ENCODE measurements at regions not wholly inside any gene's neighbourhood (a gene's known extent, or its start where the extent isn't known, plus 50 kb on each side); places are given as distances from the start of the nearest gene placed in this dataset.
"Not testable (repeated sequence)": the region's sequence is repeated elsewhere in the genome, so short reads cannot be mapped to it uniquely, and the experiment has no call there.

DNA sequence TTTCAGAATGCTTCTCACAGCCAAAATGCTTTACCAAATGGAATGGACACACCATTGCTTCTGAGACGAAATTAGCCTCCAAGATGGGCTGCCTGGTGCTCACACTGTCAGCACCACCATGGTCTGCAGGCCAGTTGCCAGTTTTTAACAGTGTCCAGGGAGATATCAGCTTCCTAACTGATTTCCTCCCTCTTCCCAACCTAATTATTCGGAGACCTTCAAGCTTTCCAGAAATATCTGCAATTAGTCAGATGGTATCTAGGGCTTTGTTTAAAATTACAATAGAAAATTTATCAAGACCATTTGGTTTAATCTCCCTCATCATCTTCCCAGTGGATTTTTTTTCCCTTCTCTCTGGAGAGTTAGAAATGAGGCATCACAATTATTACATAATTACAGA, 287.5 kb downstream of the ZPLD1 start:
- CTCF ChIA-PET: no interaction called here
- Mint-ChIP-seq H3K4me1 (ENCODE audit: low read depth) (no peaks in the 10 kb centered on the region), H3K27me3 (peaks cover 3% of the 10 kb centered on the region), H3K36me3 (ENCODE audit: low read depth) (no peaks in the 10 kb centered on the region), H3K4me3 (no peak overlapping the region), H3K27ac (no peak overlapping the region), H3K9me3 (no peaks in the 10 kb centered on the region)
- TF ChIP-seq, protein P1, sequence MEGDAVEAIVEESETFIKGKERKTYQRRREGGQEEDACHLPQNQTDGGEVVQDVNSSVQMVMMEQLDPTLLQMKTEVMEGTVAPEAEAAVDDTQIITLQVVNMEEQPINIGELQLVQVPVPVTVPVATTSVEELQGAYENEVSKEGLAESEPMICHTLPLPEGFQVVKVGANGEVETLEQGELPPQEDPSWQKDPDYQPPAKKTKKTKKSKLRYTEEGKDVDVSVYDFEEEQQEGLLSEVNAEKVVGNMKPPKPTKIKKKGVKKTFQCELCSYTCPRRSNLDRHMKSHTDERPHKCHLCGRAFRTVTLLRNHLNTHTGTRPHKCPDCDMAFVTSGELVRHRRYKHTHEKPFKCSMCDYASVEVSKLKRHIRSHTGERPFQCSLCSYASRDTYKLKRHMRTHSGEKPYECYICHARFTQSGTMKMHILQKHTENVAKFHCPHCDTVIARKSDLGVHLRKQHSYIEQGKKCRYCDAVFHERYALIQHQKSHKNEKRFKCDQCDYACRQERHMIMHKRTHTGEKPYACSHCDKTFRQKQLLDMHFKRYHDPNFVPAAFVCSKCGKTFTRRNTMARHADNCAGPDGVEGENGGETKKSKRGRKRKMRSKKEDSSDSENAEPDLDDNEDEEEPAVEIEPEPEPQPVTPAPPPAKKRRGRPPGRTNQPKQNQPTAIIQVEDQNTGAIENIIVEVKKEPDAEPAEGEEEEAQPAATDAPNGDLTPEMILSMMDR (IDR thresholded peaks at IDR 0.05): no peak
- Histone ChIP-seq H3K4me1 (ENCODE audit: insufficient read depth, low read length) (no peaks in the 10 kb centered on the region), H3K9me3 (ENCODE audit: control insufficient read depth in 1 of 2, insufficient read depth in 1 of 2, low read length in 2 of 2) (no peaks in the 10 kb centered on the region), H3K27me3 (ENCODE audit: control insufficient read depth in 1 of 2, insufficient read depth in 2 of 2, low read length in 2 of 2) (no peaks in the 10 kb centered on the region), H3K36me3 (ENCODE audit: insufficient read depth, low read length) (no peaks in the 10 kb centered on the region), H3K27ac (ENCODE audit: low read depth in 1 of 2, low read length in 2 of 2) (no peak overlapping the region), H3K4me3 (ENCODE audit: low read length) (no peak overlapping the region)
- no peak for DNase-seq
- intact Hi-C loops (cut with DNase I, micrococcal nuclease): no loop called here
- ATAC-seq (ENCODE audit: poor library complexity): no peak
- POLR2A ChIA-PET: no interaction called here

GRCh38 chr3:102727340-102727739, 292.5 kb downstream of the ZPLD1 start:
- no peaks in the 10 kb centered on the region for H3K36me3 ChIP-seq (ENCODE audit: insufficient read depth, low read length)
- Mint-ChIP-seq H3K27ac (no peak overlapping the region), H3K4me1 (ENCODE audit: low read depth) (no peaks in the 10 kb centered on the region), H3K9me3 (no peaks in the 10 kb centered on the region), H3K27me3 (peaks cover 3% of the 10 kb centered on the region), H3K4me3 (no peak overlapping the region), H3K36me3 (ENCODE audit: low read depth) (no peaks in the 10 kb centered on the region)
- POLR2A ChIA-PET: no interaction called here
- H3K27ac ChIP-seq (ENCODE audit: low read depth in 1 of 2, low read length in 2 of 2): no peak overlapping the region
- TF ChIP-seq, protein P1 (IDR thresholded peaks at IDR 0.05): no peak
- H3K4me3 ChIP-seq (ENCODE audit: low read length): no peak overlapping the region
- H3K27me3 ChIP-seq (ENCODE audit: control insufficient read depth in 1 of 2, insufficient read depth in 2 of 2, low read length in 2 of 2): no peaks in the 10 kb centered on the region
- CTCF ChIA-PET: no interaction called here
- intact Hi-C loops (cut with DNase I, micrococcal nuclease): no loop called here
- ATAC-seq (ENCODE audit: poor library complexity) (no peak), DNase-seq (no peak)
- no peaks in the 10 kb centered on the region for H3K4me1 ChIP-seq (ENCODE audit: insufficient read depth, low read length)
- H3K9me3 ChIP-seq (ENCODE audit: control insufficient read depth in 1 of 2, insufficient read depth in 1 of 2, low read length in 2 of 2): no peaks in the 10 kb centered on the region

- POLR2A ChIA-PET; H3K27ac ChIP-seq (ENCODE audit: low read depth in 1 of 2, low read length in 2 of 2); H3K4me3 Mint-ChIP-seq; H3K4me1 Mint-ChIP-seq (ENCODE audit: low read depth); H3K9me3 ChIP-seq (ENCODE audit: control insufficient read depth in 1 of 2, insufficient read depth in 1 of 2, low read length in 2 of 2); H3K36me3 ChIP-seq (ENCODE audit: insufficient read depth, low read length); intact Hi-C loops (cut with DNase I, micrococcal nuclease); H3K27me3 ChIP-seq (ENCODE audit: control insufficient read depth in 1 of 2, insufficient read depth in 2 of 2, low read length in 2 of 2); H3K4me3 ChIP-seq (ENCODE audit: low read length); H3K4me1 ChIP-seq (ENCODE audit: insufficient read depth, low read length); CTCF ChIA-PET; H3K27me3 Mint-ChIP-seq; DNase-seq; H3K9me3 Mint-ChIP-seq; ATAC-seq (ENCODE audit: poor library complexity); H3K27ac Mint-ChIP-seq; H3K36me3 Mint-ChIP-seq (ENCODE audit: low read depth): not testable (repeated sequence)
These were observed 297.8 kb downstream of the ZPLD1 start for GRCh38 chr3:102732581-102732980.

DNA sequence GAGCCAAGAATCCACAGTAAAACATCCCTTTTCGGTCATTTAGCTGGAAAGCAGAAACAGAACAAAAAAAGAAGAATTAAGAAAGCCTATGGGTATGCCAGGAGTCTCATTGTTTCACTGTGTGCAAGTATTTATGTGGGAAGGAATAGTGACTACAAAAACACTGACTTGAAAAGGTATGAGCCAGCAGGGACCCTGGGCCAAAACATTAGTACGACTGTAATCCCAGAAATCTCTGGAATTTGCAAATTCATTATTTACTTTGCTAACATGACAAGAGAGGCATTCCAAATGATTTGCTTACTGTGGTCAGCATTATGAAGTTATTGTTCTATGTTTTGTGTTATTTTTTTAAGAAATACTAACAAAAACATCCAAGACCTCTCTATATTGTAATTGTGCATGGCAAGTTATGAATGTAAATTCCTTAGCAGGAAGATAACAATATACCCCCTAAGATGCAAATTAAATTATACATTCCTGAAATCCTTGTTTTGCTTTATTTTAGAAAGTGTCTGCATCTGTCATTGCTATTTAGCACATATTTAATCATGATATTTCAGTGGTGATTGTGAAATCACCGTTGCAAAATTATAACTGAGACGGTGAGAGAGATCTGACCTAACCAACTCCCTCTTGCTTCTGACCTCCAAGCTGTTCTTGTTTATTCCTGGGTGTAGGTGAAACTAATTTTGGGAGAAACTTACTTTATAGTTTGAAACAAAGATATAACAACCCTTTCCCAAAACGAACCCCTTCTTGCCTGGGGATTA, 299.2 kb downstream of the ZPLD1 start:
- H3K4me3 Mint-ChIP-seq: no peak overlapping the region
- H3K27ac ChIP-seq (ENCODE audit: low read depth in 1 of 2, low read length in 2 of 2): no peak overlapping the region
- ChIA-PET CTCF (no interaction called here), POLR2A (no interaction called here)
- no peaks in the 10 kb centered on the region for H3K9me3 ChIP-seq (ENCODE audit: control insufficient read depth in 1 of 2, insufficient read depth in 1 of 2, low read length in 2 of 2)
- no peaks in the 10 kb centered on the region for H3K27me3 Mint-ChIP-seq
- no peaks in the 10 kb centered on the region for H3K4me1 Mint-ChIP-seq (ENCODE audit: low read depth)
- no peak overlapping the region for H3K4me3 ChIP-seq (ENCODE audit: low read length)
- intact Hi-C loops (cut with DNase I, micrococcal nuclease): no loop called here
- no peak for DNase-seq
- ATAC-seq (ENCODE audit: poor library complexity): no peak
- H3K9me3 Mint-ChIP-seq: no peaks in the 10 kb centered on the region
- H3K36me3 Mint-ChIP-seq (ENCODE audit: low read depth): no peaks in the 10 kb centered on the region
- H3K4me1 ChIP-seq (ENCODE audit: insufficient read depth, low read length): no peaks in the 10 kb centered on the region
- TF ChIP-seq, protein P1 (IDR thresholded peaks at IDR 0.05): no peak
- no peaks in the 10 kb centered on the region for H3K36me3 ChIP-seq (ENCODE audit: insufficient read depth, low read length)
- no peak overlapping the region for H3K27ac Mint-ChIP-seq
- H3K27me3 ChIP-seq (ENCODE audit: control insufficient read depth in 1 of 2, insufficient read depth in 2 of 2, low read length in 2 of 2): no peaks in the 10 kb centered on the region
